Body of pancreas (tissue), 4 donors: ENCODE measurements at regions not wholly inside any gene's neighbourhood (a gene's known extent, or its start where the extent isn't known, plus 50 kb on each side); places are given as distances from the start of the nearest gene placed in this dataset.

Source experiments
- POLR2A ChIP-seq, 3 donors: fragments of 450-650 bp; IDR thresholded peaks; one replicate each; pipeline ENCODE4 v1.6.1; 2016; ENCODE audit warnings: antibody characterized with exemption in 3 of 3, mild to moderate bottlenecking in 2 of 3
- TF ChIP-seq, protein P1 (sequence below), 7 experiments: fragments of 450-650 bp in 4 of 7; fragments of 200-600 bp in 3 of 7; sonication (generic) in 3 of 7; IDR thresholded peaks; one replicate each; pipeline ENCODE4 v1.5.1; 2016 to 2019; ENCODE audit warnings: antibody characterized with exemption in 7 of 7

DNA sequence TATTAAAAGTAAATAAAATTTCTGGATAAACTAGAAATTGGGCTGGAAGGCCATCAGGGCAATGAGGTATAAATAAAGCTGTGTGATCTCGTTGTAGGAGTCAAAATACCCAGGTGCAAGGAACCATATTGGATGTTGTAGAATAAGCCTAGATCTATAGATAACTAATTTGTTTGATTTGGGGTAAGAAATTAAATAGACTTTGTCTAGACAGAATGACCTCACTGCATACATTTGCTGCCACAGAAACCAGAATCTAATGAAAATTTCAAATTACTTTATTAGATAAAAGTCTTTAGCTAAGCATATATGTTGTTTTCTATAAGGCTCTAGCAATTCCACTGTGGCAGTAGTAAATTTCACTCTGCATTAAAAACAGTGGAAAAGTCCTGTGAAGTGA, 225.2 kb upstream of the ITGA1 start:
- TF ChIP-seq, protein P1, sequence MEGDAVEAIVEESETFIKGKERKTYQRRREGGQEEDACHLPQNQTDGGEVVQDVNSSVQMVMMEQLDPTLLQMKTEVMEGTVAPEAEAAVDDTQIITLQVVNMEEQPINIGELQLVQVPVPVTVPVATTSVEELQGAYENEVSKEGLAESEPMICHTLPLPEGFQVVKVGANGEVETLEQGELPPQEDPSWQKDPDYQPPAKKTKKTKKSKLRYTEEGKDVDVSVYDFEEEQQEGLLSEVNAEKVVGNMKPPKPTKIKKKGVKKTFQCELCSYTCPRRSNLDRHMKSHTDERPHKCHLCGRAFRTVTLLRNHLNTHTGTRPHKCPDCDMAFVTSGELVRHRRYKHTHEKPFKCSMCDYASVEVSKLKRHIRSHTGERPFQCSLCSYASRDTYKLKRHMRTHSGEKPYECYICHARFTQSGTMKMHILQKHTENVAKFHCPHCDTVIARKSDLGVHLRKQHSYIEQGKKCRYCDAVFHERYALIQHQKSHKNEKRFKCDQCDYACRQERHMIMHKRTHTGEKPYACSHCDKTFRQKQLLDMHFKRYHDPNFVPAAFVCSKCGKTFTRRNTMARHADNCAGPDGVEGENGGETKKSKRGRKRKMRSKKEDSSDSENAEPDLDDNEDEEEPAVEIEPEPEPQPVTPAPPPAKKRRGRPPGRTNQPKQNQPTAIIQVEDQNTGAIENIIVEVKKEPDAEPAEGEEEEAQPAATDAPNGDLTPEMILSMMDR (IDR thresholded peaks at IDR 0.05) = no peak
- TF ChIP-seq POLR2A (IDR thresholded peaks at IDR 0.05) = no peak
